ENCODE measurements at regions not wholly inside any gene's neighbourhood (a gene's known extent, or its start where the extent isn't known, plus 50 kb on each side); places are given as distances from the start of the nearest gene placed in this dataset.

DNA sequence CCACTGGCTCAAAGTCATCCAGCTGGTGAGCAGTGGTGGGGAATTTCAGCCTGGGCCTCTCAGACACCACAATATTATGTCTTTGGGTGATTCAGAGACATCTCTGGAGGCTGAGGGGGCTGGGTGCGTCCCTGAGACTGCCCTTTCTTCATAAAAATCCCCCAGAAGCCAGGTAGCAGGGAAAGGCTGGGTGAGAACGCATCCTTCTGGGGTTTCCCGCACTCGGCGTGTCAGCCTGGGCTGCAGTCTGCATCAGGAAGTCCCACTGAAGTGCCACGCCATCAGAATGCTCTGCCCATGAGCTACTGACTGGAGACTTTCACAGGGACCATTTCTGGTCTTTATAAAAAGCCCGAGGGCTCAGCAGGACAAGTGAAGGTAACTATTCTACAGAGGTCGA is 148.8 kb upstream of the SLC6A11 start:
- no peak overlapping the region for H3K4me3 ChIP-seq (ENCODE audit: control insufficient read depth, low read depth, low read length)
- TF ChIP-seq, protein P1, sequence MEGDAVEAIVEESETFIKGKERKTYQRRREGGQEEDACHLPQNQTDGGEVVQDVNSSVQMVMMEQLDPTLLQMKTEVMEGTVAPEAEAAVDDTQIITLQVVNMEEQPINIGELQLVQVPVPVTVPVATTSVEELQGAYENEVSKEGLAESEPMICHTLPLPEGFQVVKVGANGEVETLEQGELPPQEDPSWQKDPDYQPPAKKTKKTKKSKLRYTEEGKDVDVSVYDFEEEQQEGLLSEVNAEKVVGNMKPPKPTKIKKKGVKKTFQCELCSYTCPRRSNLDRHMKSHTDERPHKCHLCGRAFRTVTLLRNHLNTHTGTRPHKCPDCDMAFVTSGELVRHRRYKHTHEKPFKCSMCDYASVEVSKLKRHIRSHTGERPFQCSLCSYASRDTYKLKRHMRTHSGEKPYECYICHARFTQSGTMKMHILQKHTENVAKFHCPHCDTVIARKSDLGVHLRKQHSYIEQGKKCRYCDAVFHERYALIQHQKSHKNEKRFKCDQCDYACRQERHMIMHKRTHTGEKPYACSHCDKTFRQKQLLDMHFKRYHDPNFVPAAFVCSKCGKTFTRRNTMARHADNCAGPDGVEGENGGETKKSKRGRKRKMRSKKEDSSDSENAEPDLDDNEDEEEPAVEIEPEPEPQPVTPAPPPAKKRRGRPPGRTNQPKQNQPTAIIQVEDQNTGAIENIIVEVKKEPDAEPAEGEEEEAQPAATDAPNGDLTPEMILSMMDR (conservative IDR thresholded peaks at IDR 0.05; ENCODE audit: control insufficient read depth, insufficient read depth, low read depth, low read length) = no peak

DNA sequence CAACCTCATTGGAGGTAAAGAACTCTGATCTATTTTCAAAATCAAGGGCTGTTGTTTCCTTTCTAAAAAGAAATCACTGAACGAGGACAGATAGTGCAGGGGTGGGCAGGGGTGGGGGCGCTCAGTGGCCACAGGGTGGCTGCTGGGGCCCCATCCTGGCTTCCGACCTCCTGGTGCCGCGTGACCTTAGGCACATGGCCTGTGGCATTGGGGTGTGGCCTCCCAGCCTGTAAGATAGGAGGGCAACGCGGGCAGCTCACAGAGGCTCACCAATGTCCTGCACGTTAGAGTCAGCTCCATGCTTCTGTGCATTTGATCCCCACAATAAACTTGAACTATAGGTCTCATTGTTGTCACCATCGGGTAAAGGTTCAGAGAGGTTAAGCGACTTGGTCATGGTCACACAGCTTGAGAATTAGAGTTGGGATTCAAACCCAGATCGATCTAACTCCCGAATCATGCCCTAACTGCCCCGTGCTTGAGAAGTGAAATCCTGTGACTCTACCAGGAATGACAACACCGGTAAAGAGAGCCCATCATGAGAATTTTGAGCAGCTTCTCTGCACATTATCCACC is 148.0 kb upstream of the SLC6A11 start:
- TF ChIP-seq, protein P1 (conservative IDR thresholded peaks at IDR 0.05; ENCODE audit: control insufficient read depth, insufficient read depth, low read depth, low read length) = no peak
- no peak for DNase-seq (ENCODE audit: low read depth)
- H3K4me3 ChIP-seq (ENCODE audit: control insufficient read depth, low read depth, low read length) = no peak overlapping the region

More for the DNA sequence above, 148.8 kb upstream of the SLC6A11 start:
- DNase-seq (ENCODE audit: low read depth) = no peak

DNA sequence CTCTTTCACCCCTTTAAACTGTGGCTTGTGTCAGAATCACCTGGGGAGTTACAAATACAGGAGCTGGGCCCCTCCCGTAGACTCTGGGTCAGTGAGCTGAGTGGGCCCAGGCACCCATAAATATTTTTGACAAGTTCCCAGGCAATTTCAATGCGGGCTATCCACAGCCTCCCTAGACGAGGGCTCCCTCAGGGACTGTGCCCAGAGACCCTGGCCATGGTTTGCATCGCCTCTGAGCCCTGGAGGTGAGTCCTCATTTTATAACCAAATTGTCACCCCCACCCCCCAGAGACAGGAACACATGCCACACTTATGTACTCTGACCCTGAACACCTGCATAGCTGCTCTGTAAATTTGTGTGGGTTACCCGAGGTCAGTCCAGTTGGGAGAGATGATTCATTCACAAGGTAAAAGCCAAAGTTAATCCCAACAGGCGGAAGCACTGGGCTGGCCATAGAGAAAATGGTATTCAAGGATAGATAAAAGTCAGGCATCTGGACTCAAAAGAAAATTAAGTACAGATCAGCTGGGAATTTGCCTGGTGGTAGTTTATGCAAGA is 146.5 kb upstream of the SLC6A11 start:
- TF ChIP-seq, protein P1 (conservative IDR thresholded peaks at IDR 0.05; ENCODE audit: control insufficient read depth, insufficient read depth, low read depth, low read length) = no peak
- no peak overlapping the region for H3K4me3 ChIP-seq (ENCODE audit: control insufficient read depth, low read depth, low read length)
- no peak for DNase-seq (ENCODE audit: low read depth)

DNA sequence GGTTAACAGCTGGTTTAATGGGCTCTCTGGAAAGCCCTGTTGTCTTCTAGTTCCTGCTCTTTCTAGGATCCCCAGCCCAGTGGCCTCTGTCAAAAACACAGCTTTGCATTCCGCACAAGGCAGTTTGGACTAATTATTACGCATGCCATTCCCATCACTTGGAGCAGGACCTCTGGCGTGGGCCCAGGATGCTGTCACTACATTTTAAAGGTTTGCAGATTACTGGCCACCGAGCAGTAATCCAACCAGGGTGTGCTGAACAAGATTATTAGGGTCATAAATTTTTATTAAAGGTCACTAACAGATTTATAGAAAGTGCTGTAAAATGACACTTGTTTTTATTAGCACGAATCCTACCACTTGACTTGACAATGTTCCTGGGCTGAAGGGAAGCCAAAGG is 143.6 kb upstream of the SLC6A11 start:
- DNase-seq (ENCODE audit: low read depth) = no peak
- H3K4me3 ChIP-seq (ENCODE audit: control insufficient read depth, low read depth, low read length) = no peak overlapping the region
- TF ChIP-seq, protein P1 (conservative IDR thresholded peaks at IDR 0.05; ENCODE audit: control insufficient read depth, insufficient read depth, low read depth, low read length) = no peak

DNA sequence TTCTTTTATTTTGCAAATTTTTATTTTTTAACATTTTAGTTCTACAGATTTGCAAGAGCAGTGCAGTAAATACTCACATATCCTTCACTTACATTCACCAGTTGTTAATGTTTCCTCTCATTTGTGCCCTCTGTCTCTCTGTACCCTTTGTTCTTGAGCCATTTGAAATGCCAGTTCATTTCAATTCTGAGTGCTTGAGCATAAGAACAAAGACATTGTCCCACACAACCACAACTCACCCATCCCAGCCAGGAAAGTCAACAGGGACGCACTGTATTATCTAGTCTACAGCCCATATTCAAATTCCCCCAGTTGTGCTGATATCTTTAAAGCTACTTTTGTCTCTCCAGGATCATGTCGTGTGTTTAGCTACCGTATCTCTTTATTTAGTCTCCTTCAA is 141.4 kb upstream of the SLC6A11 start:
- H3K4me3 ChIP-seq (ENCODE audit: control insufficient read depth, low read depth, low read length) = no peak overlapping the region
- no peak for DNase-seq (ENCODE audit: low read depth)
- TF ChIP-seq, protein P1 (conservative IDR thresholded peaks at IDR 0.05; ENCODE audit: control insufficient read depth, insufficient read depth, low read depth, low read length) = no peak

DNA sequence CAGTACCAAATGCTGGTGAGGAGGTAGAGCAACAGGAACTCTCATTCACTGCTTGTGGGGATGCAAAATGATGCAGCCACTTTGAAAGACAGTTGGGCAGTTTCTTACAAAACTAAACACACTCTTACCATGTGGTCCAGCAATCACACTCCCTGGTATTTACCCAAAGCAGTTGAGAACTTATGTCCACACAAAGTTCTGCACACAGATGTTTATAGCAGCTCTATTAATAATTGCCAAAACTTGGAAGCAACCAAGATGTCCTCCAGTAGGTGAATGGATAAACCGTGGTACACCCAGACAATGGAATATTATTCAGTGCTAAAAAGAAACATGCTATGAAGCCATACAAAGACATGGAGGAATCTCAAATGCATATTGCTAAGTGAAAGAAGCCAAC is 139.1 kb upstream of the SLC6A11 start:
- TF ChIP-seq, protein P1 (conservative IDR thresholded peaks at IDR 0.05; ENCODE audit: control insufficient read depth, insufficient read depth, low read depth, low read length) = no peak
- no peak for DNase-seq (ENCODE audit: low read depth)
- no peak overlapping the region for H3K4me3 ChIP-seq (ENCODE audit: control insufficient read depth, low read depth, low read length)
